Caco-2 (cell line): ENCODE measurements at regions not wholly inside any gene's neighbourhood (a gene's known extent, or its start where the extent isn't known, plus 50 kb on each side); places are given as distances from the start of the nearest gene placed in this dataset.
"Not testable (repeated sequence)": the region's sequence is repeated elsewhere in the genome, so short reads cannot be mapped to it uniquely, and the experiment has no call there.

ENCODE experiments used
- BruUV-seq: library from RNA; stranded (reverse); fragments of 400-500 nt; replicated peaks from 2 replicates; lab custom pipeline; 2021; lab: Mats Ljungman, UMichigan
- CTCF ChIA-PET: fragments of 300-600 bp; sonication (Branson Sonifier 250); formaldehyde crosslinking; loops from one replicate; lab custom pipeline; 2022; ENCODE audit warnings: antibody characterized with exemption; lab: Charles Lee
- POLR2A ChIA-PET: fragments of 300-600 bp; sonication (Branson Sonifier 250); formaldehyde crosslinking; loops from one replicate; lab custom pipeline; 2022; ENCODE audit warnings: antibody characterized with exemption; lab: Charles Lee
- DNase-seq, 2 experiments: peaks; one replicate each; pipeline versions ENCODE4 v3.0.0 to v3.0.0-alpha.2; 2020 to 2022
- H3K27me3 ChIP-seq: replicated peaks from 2 replicates; pipeline ENCODE4 v1.6.0; 2011; ENCODE audit warnings: low read length; ENCODE audit not compliant: control insufficient read depth, insufficient read depth
- H3K36me3 ChIP-seq: 2 replicates; pipeline ENCODE4 v1.5.1; 2011; ENCODE audit warnings: low read length; ENCODE audit not compliant: control insufficient read depth, insufficient read depth
- H3K4me1 ChIP-seq: fragments of 250-450 bp; sonication (Bioruptor Pico); 2 replicates; pipeline ENCODE4 v1.5.1; 2020; ENCODE audit warnings: mild to moderate bottlenecking
- H3K4me3 ChIP-seq: 2 replicates; pipeline ENCODE4 v1.5.1; 2011; ENCODE audit warnings: low read depth, mild to moderate bottlenecking, control low read depth, low read length
- H3K9me3 ChIP-seq: fragments of 250-450 bp; sonication (Bioruptor Pico); 2 replicates; pipeline ENCODE4 v1.5.1; 2020; ENCODE audit warnings: mild to moderate bottlenecking, moderate library complexity
- H3K27ac Mint-ChIP-seq: one replicate; pipeline ENCODE4 v1.8.0; 2022; ENCODE audit warnings: mixed read lengths; ENCODE audit not compliant: unreplicated experiment
- H3K27me3 Mint-ChIP-seq: one replicate; pipeline ENCODE4 v1.8.0; 2022; ENCODE audit warnings: mixed read lengths; ENCODE audit not compliant: insufficient read depth, unreplicated experiment
- H3K36me3 Mint-ChIP-seq: one replicate; pipeline ENCODE4 v1.8.0; 2022; ENCODE audit warnings: mild to moderate bottlenecking, mixed read lengths; ENCODE audit not compliant: insufficient read depth, unreplicated experiment
- H3K4me1 Mint-ChIP-seq: one replicate; pipeline ENCODE4 v1.8.0; 2022; ENCODE audit warnings: low read depth, mixed read lengths; ENCODE audit not compliant: unreplicated experiment
- H3K4me3 Mint-ChIP-seq: one replicate; pipeline ENCODE4 v1.8.0; 2022; ENCODE audit warnings: mild to moderate bottlenecking, moderate library complexity, mixed read lengths; ENCODE audit not compliant: unreplicated experiment
- H3K9me3 Mint-ChIP-seq: one replicate; pipeline ENCODE4 v1.8.0; 2022; ENCODE audit warnings: mixed read lengths; ENCODE audit not compliant: unreplicated experiment
- intact Hi-C: fragments of 100-400 bp; cut with micrococcal nuclease; formaldehyde crosslinking; loops from one replicate; pipeline ENCODE4 v1.10.0; 2022; ENCODE audit not compliant: unreplicated experiment
- TF ChIP-seq, protein P1 (sequence below), 2 experiments: fragments of 200-600 bp in 1 of 2; IDR thresholded peaks; 1 replicate in 1 of 2; 2 replicates in 1 of 2; pipeline versions ENCODE4 v1.5.1 to v1.8.0; 2011 to 2022; ENCODE audit warnings: antibody characterized with exemption in 1 of 2, control low read depth in 1 of 2, inconsistent platforms in 1 of 2, low read depth in 1 of 2, low read length in 1 of 2, mild to moderate bottlenecking in 1 of 2, moderate library complexity in 1 of 2; ENCODE audit not compliant: insufficient read depth in 1 of 2, severe bottlenecking in 1 of 2, unreplicated experiment in 1 of 2

DNA sequence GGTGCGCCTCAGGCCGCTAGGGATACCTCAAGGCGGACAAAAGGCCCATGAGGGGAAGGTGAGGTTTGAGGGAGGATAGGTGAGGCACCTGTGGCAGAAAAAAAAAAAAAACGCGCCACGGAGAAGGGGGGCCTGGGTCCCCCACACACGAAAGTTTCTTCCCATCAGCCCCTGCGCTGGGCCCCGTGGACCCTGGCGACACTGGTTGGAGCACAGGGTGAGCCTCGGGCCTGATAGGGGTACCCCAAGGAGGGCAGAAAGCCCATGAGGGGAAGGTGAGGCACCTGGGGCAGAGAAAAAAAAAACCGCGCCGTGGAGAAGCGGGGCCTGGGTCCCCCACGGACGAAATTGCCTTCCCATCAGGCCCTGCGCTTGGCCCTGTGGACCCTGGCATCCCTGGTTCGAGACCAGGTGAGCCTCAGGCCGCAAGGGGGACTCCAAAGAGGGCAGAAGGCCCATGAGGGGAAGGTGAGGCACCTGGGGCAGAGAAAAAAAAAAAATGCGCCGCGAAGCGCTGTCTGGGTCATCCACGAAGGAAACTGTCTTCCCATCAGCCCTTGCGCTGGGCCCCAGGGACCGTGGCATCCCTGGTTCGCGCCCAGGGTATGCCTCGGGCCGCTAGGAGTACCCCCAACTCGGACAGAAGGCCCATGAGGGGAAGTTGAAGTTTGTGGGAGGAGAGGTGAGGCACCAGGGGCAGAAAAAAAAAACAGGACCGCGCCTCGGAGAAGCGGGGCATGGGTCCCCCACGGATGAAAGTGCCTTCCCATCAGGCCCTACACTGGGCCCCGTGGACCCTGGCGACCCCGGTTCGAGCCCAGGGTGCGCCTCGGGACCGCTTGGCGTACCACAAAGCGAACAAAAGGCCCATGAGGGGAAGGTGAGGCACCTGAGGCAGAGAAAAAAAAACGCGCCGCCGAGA is 226.2 kb downstream of the CCDC74A start:
- DNase-seq = no peak
- Histone ChIP-seq H3K36me3 (no peaks in the 10 kb centered on the region), H3K4me3 (no peak overlapping the region), H3K27me3 (no peaks in the 10 kb centered on the region), H3K4me1 (no peaks in the 10 kb centered on the region), H3K9me3 (no peaks in the 10 kb centered on the region)
- ChIA-PET CTCF (no interaction called here), POLR2A (no interaction called here)
- Mint-ChIP-seq H3K4me3 (no peak overlapping the region), H3K4me1 (no peaks in the 10 kb centered on the region), H3K27ac (no peak overlapping the region), H3K36me3 (no peaks in the 10 kb centered on the region), H3K9me3 (no peaks in the 10 kb centered on the region), H3K27me3 (no peaks in the 10 kb centered on the region)
- intact Hi-C loops = no loop called here
- BruUV-seq = no TSS peak
- TF ChIP-seq, protein P1, sequence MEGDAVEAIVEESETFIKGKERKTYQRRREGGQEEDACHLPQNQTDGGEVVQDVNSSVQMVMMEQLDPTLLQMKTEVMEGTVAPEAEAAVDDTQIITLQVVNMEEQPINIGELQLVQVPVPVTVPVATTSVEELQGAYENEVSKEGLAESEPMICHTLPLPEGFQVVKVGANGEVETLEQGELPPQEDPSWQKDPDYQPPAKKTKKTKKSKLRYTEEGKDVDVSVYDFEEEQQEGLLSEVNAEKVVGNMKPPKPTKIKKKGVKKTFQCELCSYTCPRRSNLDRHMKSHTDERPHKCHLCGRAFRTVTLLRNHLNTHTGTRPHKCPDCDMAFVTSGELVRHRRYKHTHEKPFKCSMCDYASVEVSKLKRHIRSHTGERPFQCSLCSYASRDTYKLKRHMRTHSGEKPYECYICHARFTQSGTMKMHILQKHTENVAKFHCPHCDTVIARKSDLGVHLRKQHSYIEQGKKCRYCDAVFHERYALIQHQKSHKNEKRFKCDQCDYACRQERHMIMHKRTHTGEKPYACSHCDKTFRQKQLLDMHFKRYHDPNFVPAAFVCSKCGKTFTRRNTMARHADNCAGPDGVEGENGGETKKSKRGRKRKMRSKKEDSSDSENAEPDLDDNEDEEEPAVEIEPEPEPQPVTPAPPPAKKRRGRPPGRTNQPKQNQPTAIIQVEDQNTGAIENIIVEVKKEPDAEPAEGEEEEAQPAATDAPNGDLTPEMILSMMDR (IDR thresholded peaks at IDR 0.05; ENCODE audit: insufficient read depth in 1 of 2, low read depth in 1 of 2, low read length in 1 of 2, severe bottlenecking in 1 of 2, unreplicated experiment in 1 of 2) = no peak

DNA sequence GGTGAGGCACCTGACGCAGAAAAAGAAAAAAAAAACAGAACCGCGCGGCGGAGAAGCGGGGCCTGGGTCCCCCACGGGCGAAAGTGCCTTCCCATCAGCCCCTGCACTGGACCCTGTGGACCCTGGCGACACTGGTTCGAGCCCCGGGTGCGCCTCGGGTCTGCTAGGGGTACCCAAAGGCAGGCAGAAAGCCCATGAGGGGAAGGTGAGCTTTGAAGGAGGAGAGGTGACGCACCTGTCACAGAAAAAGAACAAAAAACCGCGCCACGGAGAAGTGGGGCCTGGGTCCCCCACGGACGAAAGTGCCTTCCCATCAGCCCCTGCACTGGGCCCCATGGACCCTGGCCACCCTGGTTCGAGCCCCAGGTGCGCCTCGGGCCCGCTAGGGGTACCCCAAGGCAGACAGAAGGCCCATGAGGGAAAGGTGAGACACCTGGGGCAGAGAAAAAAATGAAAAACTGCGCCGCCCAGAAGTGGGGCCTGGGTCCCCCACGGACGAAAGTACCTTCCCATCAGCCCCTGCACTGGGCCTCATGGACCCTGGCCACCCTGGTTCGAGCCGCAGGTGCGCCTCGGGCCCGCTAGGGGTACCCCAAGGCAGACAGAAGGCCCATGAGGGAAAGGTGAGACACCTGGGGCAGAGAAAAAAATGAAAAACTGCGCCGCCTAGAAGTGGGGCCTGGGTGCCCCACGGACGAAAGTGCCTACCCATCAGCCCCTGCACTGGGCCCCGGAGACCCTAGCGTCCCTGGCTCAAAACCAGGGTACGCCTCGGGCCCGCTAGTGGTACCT is 227.4 kb downstream of the CCDC74A start:
- no peaks in the 10 kb centered on the region for H3K36me3 ChIP-seq
- H3K4me3 ChIP-seq = no peak overlapping the region
- no peaks in the 10 kb centered on the region for H3K27me3 ChIP-seq
- H3K4me1 ChIP-seq = no peaks in the 10 kb centered on the region
- no peak overlapping the region for H3K27ac Mint-ChIP-seq
- DNase-seq = no peak
- no peaks in the 10 kb centered on the region for H3K9me3 ChIP-seq
- BruUV-seq = no TSS peak
- POLR2A ChIA-PET = no interaction called here
- no peaks in the 10 kb centered on the region for H3K4me1 Mint-ChIP-seq
- H3K4me3 Mint-ChIP-seq = no peak overlapping the region
- H3K27me3 Mint-ChIP-seq = no peaks in the 10 kb centered on the region
- TF ChIP-seq, protein P1 (IDR thresholded peaks at IDR 0.05; ENCODE audit: insufficient read depth in 1 of 2, low read depth in 1 of 2, low read length in 1 of 2, severe bottlenecking in 1 of 2, unreplicated experiment in 1 of 2) = no peak
- intact Hi-C loops = no loop called here
- no peaks in the 10 kb centered on the region for H3K9me3 Mint-ChIP-seq
- H3K36me3 Mint-ChIP-seq = no peaks in the 10 kb centered on the region
- CTCF ChIA-PET = no interaction called here

DNA sequence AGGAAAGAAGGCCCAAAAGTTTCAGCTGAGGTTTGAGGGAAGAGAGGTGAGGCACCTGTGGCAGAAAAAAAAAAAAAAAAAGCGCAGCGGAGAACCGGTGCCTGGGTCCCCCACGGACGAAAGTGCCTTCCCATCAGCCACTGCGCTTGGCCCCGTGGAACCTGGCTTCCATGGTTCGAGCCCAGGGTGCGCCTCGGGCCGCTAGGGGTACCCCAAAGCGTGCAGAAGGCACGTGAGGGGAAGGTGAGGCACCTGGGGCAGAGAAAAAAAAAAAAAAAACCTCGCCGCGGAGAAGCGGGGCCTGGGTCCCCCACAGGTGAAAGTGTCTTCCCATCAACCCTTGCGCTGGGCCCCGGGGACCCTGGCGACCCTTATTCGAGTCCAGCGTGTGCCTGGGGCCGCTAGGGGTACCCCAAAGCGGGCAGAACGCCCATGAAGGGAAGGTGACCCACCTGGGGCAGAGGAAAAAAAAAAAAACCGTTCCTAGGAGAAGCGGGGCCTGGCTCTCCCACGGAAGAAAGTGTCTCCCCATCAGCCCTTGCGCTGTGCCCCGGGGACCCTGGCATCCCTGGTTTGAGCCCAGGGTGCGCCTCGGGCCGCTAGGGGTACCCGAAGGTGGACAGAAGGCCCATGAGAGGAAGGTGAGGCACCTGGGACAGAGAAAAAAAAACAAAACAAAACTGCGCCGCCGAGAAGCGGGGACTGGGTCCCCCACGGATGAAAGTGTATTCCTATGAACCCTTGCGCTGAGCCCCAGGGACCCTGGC is 228.6 kb downstream of the CCDC74A start:
- Mint-ChIP-seq H3K36me3 (no peaks in the 10 kb centered on the region), H3K4me1 (no peaks in the 10 kb centered on the region), H3K27me3 (no peaks in the 10 kb centered on the region), H3K27ac (no peak overlapping the region), H3K9me3 (no peaks in the 10 kb centered on the region), H3K4me3 (no peak overlapping the region)
- intact Hi-C loops = no loop called here
- Histone ChIP-seq H3K36me3 (no peaks in the 10 kb centered on the region), H3K27me3 (no peaks in the 10 kb centered on the region), H3K9me3 (no peaks in the 10 kb centered on the region), H3K4me1 (no peaks in the 10 kb centered on the region), H3K4me3 (no peak overlapping the region)
- no peak for DNase-seq
- BruUV-seq = no TSS peak
- TF ChIP-seq, protein P1 (IDR thresholded peaks at IDR 0.05; ENCODE audit: insufficient read depth in 1 of 2, low read depth in 1 of 2, low read length in 1 of 2, severe bottlenecking in 1 of 2, unreplicated experiment in 1 of 2) = no peak
- CTCF ChIA-PET = no interaction called here
- POLR2A ChIA-PET = no interaction called here

DNA sequence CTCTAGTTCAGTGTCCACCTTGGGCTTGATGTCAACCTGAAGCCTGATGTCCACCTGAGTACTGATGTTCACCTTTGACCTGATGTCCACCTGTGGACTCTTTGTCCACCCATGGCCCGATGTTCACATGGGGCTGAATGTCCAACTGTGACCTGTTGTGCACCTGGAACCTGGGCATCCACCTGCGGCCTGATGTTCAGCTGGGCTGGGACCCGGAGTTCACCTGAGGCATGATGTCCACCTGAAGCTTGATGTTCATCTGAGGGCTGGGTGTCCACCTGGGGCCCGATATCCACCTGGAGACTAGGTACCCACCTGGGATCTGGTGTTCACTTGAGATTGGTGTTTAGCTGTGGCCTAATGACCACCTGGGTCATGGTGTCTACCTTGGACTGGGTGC is 231.3 kb downstream of the CCDC74A start:
- H3K4me1 ChIP-seq, H3K4me1 Mint-ChIP-seq, POLR2A ChIA-PET, CTCF ChIA-PET, H3K27ac Mint-ChIP-seq, H3K27me3 Mint-ChIP-seq, H3K4me3 ChIP-seq, H3K27me3 ChIP-seq, H3K9me3 Mint-ChIP-seq, intact Hi-C loops, H3K36me3 Mint-ChIP-seq, H3K4me3 Mint-ChIP-seq, BruUV-seq, H3K9me3 ChIP-seq, H3K36me3 ChIP-seq, DNase-seq: not testable (repeated sequence)
